ENCODE measurements at regions not wholly inside any gene's neighbourhood (a gene's known extent, or its start where the extent isn't known, plus 50 kb on each side); places are given as distances from the start of the nearest gene placed in this dataset.
"Not testable (repeated sequence)": the region's sequence is repeated elsewhere in the genome, so short reads cannot be mapped to it uniquely, and the experiment has no call there.

DNA sequence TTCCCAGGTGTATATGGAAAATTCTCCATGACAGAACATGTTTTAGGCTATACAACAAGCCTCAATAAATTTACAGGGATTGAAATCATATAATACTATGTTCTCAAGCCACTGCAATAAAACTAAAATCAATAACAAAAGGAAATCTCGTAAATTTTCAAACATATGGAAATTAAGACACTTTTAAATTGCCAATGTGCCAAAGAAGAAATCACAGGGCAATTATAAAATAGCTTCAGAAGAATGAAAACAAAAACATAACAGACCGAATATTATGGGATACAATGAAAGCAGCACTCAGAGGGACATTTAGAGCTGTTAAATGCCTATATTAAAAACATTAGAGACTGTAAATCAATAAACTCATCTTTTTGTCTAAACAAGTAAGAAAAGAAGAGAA lies 555.7 kb upstream of the B3GAT1 start:
- Histone ChIP-seq H3K4me1 (no peaks in the 10 kb centered on the region), H3K27ac (no peak overlapping the region), H3K9me3 (peaks cover 0 to 4% (median 0%) of the 10 kb centered on the region in 11 donors), H3K36me3 (no peaks in the 10 kb centered on the region), H3K27me3 (peaks cover 0 to 31% (median 5%) of the 10 kb centered on the region in 7 donors), H3K4me3 (no peak overlapping the region)
- DNase-seq = no peak
- intact Hi-C loops (cut with DNase I) = no loop called here
- 79 to 83% methylated on average over 2 of the region's 2 CpGs for WGBS, 2 donors
- no peak for ATAC-seq
- TF ChIP-seq, protein P1, sequence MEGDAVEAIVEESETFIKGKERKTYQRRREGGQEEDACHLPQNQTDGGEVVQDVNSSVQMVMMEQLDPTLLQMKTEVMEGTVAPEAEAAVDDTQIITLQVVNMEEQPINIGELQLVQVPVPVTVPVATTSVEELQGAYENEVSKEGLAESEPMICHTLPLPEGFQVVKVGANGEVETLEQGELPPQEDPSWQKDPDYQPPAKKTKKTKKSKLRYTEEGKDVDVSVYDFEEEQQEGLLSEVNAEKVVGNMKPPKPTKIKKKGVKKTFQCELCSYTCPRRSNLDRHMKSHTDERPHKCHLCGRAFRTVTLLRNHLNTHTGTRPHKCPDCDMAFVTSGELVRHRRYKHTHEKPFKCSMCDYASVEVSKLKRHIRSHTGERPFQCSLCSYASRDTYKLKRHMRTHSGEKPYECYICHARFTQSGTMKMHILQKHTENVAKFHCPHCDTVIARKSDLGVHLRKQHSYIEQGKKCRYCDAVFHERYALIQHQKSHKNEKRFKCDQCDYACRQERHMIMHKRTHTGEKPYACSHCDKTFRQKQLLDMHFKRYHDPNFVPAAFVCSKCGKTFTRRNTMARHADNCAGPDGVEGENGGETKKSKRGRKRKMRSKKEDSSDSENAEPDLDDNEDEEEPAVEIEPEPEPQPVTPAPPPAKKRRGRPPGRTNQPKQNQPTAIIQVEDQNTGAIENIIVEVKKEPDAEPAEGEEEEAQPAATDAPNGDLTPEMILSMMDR (IDR thresholded peaks at IDR 0.05) = no peak

- ATAC-seq; H3K4me3 ChIP-seq; H3K9me3 ChIP-seq; DNase-seq; H3K27ac ChIP-seq; H3K36me3 ChIP-seq; H3K4me1 ChIP-seq; intact Hi-C loops (cut with DNase I): not testable (repeated sequence)
- 93 to 95% methylated on average over 30 of the region's 30 CpGs for WGBS, 2 donors
- H3K27me3 ChIP-seq = peaks cover 0 to 16% (median 4%) of the 10 kb centered on the region in 7 donors
These were observed 549.3 kb upstream of the B3GAT1 start for GRCh38 chr11:134961386-134961785.

DNA sequence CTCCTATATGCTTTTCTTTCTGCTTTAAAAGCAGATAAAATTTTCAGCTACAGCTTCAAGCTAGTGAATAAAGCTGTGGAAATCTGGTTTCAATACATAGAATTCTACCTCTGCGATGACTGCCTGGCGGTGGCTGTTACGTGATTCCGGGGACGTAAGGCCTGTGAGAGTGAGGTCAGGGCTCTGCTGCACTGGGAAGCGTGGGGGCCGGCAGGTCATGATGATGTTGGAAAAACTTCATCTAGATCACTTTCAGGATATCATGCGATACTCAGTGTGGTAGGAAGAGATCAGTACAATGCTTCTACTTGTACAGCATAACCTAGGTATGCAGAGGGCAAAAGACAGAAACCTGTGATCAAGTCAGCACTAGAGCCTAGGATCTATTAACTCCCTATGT lies 546.8 kb upstream of the B3GAT1 start:
- no peak overlapping the region for H3K4me3 ChIP-seq
- 77 to 81% methylated on average over 8 of the region's 8 CpGs for WGBS, 2 donors
- H3K36me3 ChIP-seq = no peaks in the 10 kb centered on the region
- DNase-seq (no peak), ATAC-seq (no peak)
- no peak overlapping the region for H3K27ac ChIP-seq
- TF ChIP-seq, protein P1 (IDR thresholded peaks at IDR 0.05) = no peak
- H3K27me3 ChIP-seq = peaks cover 0 to 13% (median 4%) of the 10 kb centered on the region in 7 donors
- intact Hi-C loops (cut with DNase I) = no loop called here
- H3K4me1 ChIP-seq = no peaks in the 10 kb centered on the region
- H3K9me3 ChIP-seq = no peaks in the 10 kb centered on the region

- H3K9me3 ChIP-seq = no peaks in the 10 kb centered on the region
- intact Hi-C loops (cut with DNase I) = no loop called here
- no peaks in the 10 kb centered on the region for H3K36me3 ChIP-seq
- ATAC-seq (no peak), DNase-seq (no peak)
- H3K4me3 ChIP-seq = no peak overlapping the region
- H3K27ac ChIP-seq = no peak overlapping the region
- H3K27me3 ChIP-seq = peaks cover 0 to 13% (median 4%) of the 10 kb centered on the region in 7 donors
- TF ChIP-seq, protein P1 (IDR thresholded peaks at IDR 0.05) = no peak
- no peaks in the 10 kb centered on the region for H3K4me1 ChIP-seq
- 74 to 76% methylated on average over 9 of the region's 9 CpGs for WGBS, 2 donors
These were observed 546.2 kb upstream of the B3GAT1 start for GRCh38 chr11:134958336-134958640.

- Histone ChIP-seq H3K4me1 (no peaks in the 10 kb centered on the region), H3K27me3 (peaks cover 0 to 13% (median 4%) of the 10 kb centered on the region in 7 donors), H3K4me3 (no peak overlapping the region), H3K27ac (no peak overlapping the region), H3K9me3 (no peaks in the 10 kb centered on the region), H3K36me3 (no peaks in the 10 kb centered on the region)
- intact Hi-C loops (cut with DNase I) = no loop called here
- 69 to 74% methylated on average over 17 of the region's 17 CpGs for WGBS, 2 donors
- no peak for DNase-seq
- peak in 1 of 8 donors; percentile 38 for ATAC-seq
- TF ChIP-seq, protein P1 (IDR thresholded peaks at IDR 0.05) = no peak
These were observed 545.7 kb upstream of the B3GAT1 start for GRCh38 chr11:134957540-134958335.

Data from heart right ventricle (tissue), 16 donors.